ENCODE measurements at regions not wholly inside any gene's neighbourhood (a gene's known extent, or its start where the extent isn't known, plus 50 kb on each side); places are given as distances from the start of the nearest gene placed in this dataset.

GRCh38 chr11:23103416-23103815 lies 243.1 kb upstream of the CCDC179 start:
- TF ChIP-seq CTCF (conservative IDR thresholded peaks at IDR 0.05; ENCODE audit: low read depth, low read length), result no peak
- DNase-seq (ENCODE audit: low read depth), result no peak
- H3K4me3 ChIP-seq (ENCODE audit: low read length), result no peak overlapping the region

DNA sequence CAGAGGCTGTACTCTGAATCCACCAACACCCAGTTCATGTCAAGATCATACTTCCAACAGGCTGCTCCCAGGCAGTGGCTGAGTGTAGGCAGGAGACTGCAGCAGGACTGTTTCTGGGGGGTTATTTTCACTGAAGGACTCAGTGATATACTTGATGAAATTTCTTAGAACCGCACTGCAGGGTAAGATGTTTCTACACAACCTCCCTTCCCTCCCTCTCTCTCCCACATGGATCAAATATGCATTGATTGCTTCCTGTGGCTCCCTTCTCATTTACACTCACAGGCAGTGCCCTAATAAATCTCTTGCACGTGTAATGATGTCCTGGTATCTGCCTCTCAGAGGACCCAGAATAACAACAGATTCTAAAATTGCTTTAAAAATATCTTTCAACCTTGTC lies 251.3 kb upstream of the CCDC179 start:
- DNase-seq (ENCODE audit: low read depth), result no peak
- no peak overlapping the region for H3K4me3 ChIP-seq (ENCODE audit: low read length)
- TF ChIP-seq CTCF (conservative IDR thresholded peaks at IDR 0.05; ENCODE audit: low read depth, low read length), result no peak

DNA sequence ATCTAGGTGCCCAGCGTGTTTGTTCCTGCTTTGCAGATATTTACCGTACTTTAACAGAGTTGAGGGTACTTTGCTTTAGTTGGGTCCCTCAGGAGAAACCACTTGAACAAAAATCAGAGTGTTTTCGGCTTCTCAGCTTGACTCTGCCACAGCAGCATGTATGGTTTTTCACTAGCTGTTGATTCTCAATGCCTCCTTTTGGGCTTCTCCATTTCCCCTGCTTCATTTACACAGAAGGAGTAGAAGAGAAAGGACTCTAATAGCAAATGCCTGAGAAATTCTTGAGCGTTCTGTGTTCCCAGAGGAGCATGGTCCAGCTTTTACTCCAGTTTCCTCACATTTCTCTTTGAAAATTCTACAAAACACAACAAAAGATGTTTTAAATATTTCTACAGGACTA lies 252.1 kb upstream of the CCDC179 start:
- no peak overlapping the region for H3K4me3 ChIP-seq (ENCODE audit: low read length)
- TF ChIP-seq CTCF (conservative IDR thresholded peaks at IDR 0.05; ENCODE audit: low read depth, low read length), result no peak
- no peak for DNase-seq (ENCODE audit: low read depth)

- peak; percentile 33 for DNase-seq (ENCODE audit: low read depth)
- TF ChIP-seq CTCF (conservative IDR thresholded peaks at IDR 0.05; ENCODE audit: low read depth, low read length), result peak; percentile 68
- H3K4me3 ChIP-seq (ENCODE audit: low read length), result no peak overlapping the region
Observed at GRCh38 chr11:23112987-23113886, 253.0 kb upstream of the CCDC179 start.

- no peak for TF ChIP-seq CTCF (conservative IDR thresholded peaks at IDR 0.05; ENCODE audit: low read depth, low read length)
- no peak for DNase-seq (ENCODE audit: low read depth)
- no peak overlapping the region for H3K4me3 ChIP-seq (ENCODE audit: low read length)
Observed at GRCh38 chr11:23113887-23114216, 253.6 kb upstream of the CCDC179 start.

GRCh38 chr11:23123753-23124152 lies 263.5 kb upstream of the CCDC179 start:
- no peak overlapping the region for H3K4me3 ChIP-seq (ENCODE audit: low read length)
- DNase-seq (ENCODE audit: low read depth), result peak; percentile 3
- no peak for TF ChIP-seq CTCF (conservative IDR thresholded peaks at IDR 0.05; ENCODE audit: low read depth, low read length)

GRCh38 chr11:23124249-23124648 lies 264.0 kb upstream of the CCDC179 start:
- no peak overlapping the region for H3K4me3 ChIP-seq (ENCODE audit: low read length)
- TF ChIP-seq CTCF (conservative IDR thresholded peaks at IDR 0.05; ENCODE audit: low read depth, low read length), result no peak
- DNase-seq (ENCODE audit: low read depth), result no peak

Data from retinal pigment epithelial cell (primary cell).